ENCODE measurements at regions not wholly inside any gene's neighbourhood (a gene's known extent, or its start where the extent isn't known, plus 50 kb on each side); places are given as distances from the start of the nearest gene placed in this dataset.

DNA sequence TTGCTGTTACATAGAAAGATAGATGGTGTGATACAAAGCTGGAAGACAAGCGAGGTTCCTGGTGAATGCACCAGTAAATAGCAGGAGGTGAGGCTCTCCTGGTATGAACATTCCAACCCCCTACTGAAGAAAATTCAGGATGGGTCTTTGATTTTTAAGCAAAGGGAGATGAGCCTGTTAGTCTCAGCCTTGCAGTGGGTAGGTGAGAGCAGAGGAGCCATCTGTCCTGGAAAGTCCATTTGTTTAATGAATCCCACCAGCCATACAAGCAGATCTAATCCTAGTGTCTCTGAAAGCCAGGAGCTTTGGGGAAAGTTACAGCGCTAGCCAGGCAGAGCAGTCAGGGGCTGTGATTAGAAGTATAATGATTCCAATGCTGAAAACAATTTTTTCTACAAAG is 234.8 kb upstream of the FOXN3 start:
- TF ChIP-seq, protein P1, sequence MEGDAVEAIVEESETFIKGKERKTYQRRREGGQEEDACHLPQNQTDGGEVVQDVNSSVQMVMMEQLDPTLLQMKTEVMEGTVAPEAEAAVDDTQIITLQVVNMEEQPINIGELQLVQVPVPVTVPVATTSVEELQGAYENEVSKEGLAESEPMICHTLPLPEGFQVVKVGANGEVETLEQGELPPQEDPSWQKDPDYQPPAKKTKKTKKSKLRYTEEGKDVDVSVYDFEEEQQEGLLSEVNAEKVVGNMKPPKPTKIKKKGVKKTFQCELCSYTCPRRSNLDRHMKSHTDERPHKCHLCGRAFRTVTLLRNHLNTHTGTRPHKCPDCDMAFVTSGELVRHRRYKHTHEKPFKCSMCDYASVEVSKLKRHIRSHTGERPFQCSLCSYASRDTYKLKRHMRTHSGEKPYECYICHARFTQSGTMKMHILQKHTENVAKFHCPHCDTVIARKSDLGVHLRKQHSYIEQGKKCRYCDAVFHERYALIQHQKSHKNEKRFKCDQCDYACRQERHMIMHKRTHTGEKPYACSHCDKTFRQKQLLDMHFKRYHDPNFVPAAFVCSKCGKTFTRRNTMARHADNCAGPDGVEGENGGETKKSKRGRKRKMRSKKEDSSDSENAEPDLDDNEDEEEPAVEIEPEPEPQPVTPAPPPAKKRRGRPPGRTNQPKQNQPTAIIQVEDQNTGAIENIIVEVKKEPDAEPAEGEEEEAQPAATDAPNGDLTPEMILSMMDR (IDR thresholded peaks at IDR 0.05 in 2 of 3, conservative IDR thresholded peaks at IDR 0.05 in 1 of 3; ENCODE audit: control insufficient read depth in 2 of 3, extremely low read depth in 1 of 3, insufficient read depth in 1 of 3, low read depth in 3 of 3, low read length in 3 of 3) = no peak
- TF ChIP-seq, protein P2, sequence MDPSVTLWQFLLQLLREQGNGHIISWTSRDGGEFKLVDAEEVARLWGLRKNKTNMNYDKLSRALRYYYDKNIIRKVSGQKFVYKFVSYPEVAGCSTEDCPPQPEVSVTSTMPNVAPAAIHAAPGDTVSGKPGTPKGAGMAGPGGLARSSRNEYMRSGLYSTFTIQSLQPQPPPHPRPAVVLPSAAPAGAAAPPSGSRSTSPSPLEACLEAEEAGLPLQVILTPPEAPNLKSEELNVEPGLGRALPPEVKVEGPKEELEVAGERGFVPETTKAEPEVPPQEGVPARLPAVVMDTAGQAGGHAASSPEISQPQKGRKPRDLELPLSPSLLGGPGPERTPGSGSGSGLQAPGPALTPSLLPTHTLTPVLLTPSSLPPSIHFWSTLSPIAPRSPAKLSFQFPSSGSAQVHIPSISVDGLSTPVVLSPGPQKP (IDR thresholded peaks at IDR 0.05; ENCODE audit: low read depth, low read length) = no peak
- no peak for TF ChIP-seq POLR2AphosphoS2 (IDR thresholded peaks at IDR 0.05; ENCODE audit: low read depth, low read length)
- no peak for TF ChIP-seq FOXK2 (IDR thresholded peaks at IDR 0.05)
- no peak for TF ChIP-seq TCF12 (IDR thresholded peaks at IDR 0.05; ENCODE audit: low read depth, low read length)
- TF ChIP-seq POLR2A (IDR thresholded peaks at IDR 0.05; ENCODE audit: low read depth, low read length) = no peak
- no peak for TF ChIP-seq SRF (IDR thresholded peaks at IDR 0.05; ENCODE audit: low read depth in 2 of 2, low read length in 2 of 2)
- TF ChIP-seq KAT2A (conservative IDR thresholded peaks at IDR 0.05; ENCODE audit: control insufficient read depth, low read depth, low read length) = no peak
- TF ChIP-seq NR2F1 (conservative IDR thresholded peaks at IDR 0.05) = no peak

All from GM12878 (cell line).